HL-60 (cell line): ENCODE measurements at regions not wholly inside any gene's neighbourhood (a gene's known extent, or its start where the extent isn't known, plus 50 kb on each side); places are given as distances from the start of the nearest gene placed in this dataset.
"Not testable (repeated sequence)": the region's sequence is repeated elsewhere in the genome, so short reads cannot be mapped to it uniquely, and the experiment has no call there.

Experiments used
- DNase-seq, 2 experiments: peaks; one replicate each; pipeline ENCODE4 v3.0.0-alpha.2; 2010 to 2020; ENCODE audit warnings: low read depth in 1 of 2, low spot score in 1 of 2
- H3K27ac ChIP-seq: fragments of 250-450 bp; sonication (Bioruptor Pico); replicated peaks from 2 replicates; pipeline ENCODE4 v1.5.1; 2020; ENCODE audit warnings: mild to moderate bottlenecking, moderate library complexity
- H3K27me3 ChIP-seq: fragments of 250-450 bp; sonication (Bioruptor Pico); 2 replicates; pipeline ENCODE4 v1.5.1; 2021; ENCODE audit warnings: mild to moderate bottlenecking, moderate library complexity; ENCODE audit not compliant: insufficient read depth, poor library complexity, severe bottlenecking
- H3K4me3 ChIP-seq: replicated peaks from 2 replicates; pipeline ENCODE4 v1.5.1; 2011; ENCODE audit warnings: mild to moderate bottlenecking, control low read depth, low read length; ENCODE audit not compliant: insufficient read depth
- GABPA ChIP-seq: IDR thresholded peaks from 2 replicates; pipeline ENCODE4 v1.6.1; 2012; ENCODE audit warnings: low read depth
- POLR2AphosphoS5 ChIP-seq: IDR thresholded peaks from 2 replicates; pipeline ENCODE4 v1.6.1; 2012; ENCODE audit warnings: low read depth
- SPI1 ChIP-seq: IDR thresholded peaks from 2 replicates; pipeline ENCODE4 v1.6.1; 2012; ENCODE audit warnings: low read depth, mild to moderate bottlenecking, borderline replicate concordance
- TF ChIP-seq, protein P1 (sequence below): IDR thresholded peaks from 2 replicates; pipeline ENCODE4 v1.6.1; 2012; ENCODE audit warnings: low read depth; ENCODE audit not compliant: insufficient replicate concordance
- TF ChIP-seq, protein P2 (sequence below): IDR thresholded peaks from one replicate; pipeline ENCODE4 v1.5.1; 2011; ENCODE audit warnings: low read length, control low read depth, inconsistent platforms; ENCODE audit not compliant: insufficient read depth

DNA sequence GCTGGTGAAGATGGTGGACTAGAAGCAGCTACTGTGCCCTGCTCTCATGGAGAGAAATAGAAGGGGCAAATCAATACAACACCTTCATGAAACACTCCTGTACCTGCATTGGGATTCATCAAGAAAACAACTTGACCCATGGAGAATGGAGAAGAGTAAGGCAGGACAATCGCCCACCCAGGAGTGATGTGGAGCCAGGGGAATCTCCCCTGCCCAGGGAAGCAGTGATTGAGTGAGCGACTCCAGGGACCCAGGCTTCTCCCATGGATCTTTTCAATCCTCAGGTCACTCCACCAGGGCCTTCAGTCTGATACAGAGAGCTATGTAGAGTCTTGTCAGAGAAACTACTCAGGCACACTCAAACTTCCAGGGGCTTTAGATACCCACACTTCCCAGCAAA is 161.9 kb upstream of the DYRK2 start:
- Histone ChIP-seq H3K4me3 (no peak overlapping the region), H3K27ac (no peak overlapping the region), H3K27me3 (peaks cover 4% of the 10 kb centered on the region)
- TF ChIP-seq GABPA, result no peak
- TF ChIP-seq POLR2AphosphoS5, result no peak
- TF ChIP-seq, protein P1, sequence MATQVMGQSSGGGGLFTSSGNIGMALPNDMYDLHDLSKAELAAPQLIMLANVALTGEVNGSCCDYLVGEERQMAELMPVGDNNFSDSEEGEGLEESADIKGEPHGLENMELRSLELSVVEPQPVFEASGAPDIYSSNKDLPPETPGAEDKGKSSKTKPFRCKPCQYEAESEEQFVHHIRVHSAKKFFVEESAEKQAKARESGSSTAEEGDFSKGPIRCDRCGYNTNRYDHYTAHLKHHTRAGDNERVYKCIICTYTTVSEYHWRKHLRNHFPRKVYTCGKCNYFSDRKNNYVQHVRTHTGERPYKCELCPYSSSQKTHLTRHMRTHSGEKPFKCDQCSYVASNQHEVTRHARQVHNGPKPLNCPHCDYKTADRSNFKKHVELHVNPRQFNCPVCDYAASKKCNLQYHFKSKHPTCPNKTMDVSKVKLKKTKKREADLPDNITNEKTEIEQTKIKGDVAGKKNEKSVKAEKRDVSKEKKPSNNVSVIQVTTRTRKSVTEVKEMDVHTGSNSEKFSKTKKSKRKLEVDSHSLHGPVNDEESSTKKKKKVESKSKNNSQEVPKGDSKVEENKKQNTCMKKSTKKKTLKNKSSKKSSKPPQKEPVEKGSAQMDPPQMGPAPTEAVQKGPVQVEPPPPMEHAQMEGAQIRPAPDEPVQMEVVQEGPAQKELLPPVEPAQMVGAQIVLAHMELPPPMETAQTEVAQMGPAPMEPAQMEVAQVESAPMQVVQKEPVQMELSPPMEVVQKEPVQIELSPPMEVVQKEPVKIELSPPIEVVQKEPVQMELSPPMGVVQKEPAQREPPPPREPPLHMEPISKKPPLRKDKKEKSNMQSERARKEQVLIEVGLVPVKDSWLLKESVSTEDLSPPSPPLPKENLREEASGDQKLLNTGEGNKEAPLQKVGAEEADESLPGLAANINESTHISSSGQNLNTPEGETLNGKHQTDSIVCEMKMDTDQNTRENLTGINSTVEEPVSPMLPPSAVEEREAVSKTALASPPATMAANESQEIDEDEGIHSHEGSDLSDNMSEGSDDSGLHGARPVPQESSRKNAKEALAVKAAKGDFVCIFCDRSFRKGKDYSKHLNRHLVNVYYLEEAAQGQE, result no peak
- no peak for TF ChIP-seq SPI1
- DNase-seq, result no peak

DNA sequence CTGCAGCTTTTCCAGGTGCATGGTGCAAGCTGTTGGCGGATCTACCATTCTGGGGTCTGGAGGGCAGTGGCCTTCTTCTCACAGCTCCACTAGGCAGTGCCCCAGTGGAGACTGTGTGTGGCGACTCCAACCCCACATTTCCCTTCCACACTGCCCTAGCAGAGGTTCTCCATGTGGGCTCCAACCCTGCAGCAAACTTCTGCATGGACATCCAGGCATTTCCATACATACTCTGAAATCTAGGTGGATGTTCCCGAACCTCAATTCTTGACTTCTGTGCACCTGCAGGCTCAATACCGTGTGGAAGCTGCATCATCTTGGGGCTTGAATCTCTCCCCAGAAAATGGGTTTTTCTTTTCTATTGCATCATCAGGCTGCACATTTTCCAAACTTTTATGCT is 160.2 kb upstream of the DYRK2 start:
- H3K27me3 ChIP-seq, H3K27ac ChIP-seq, DNase-seq, H3K4me3 ChIP-seq: not testable (repeated sequence)

DNA sequence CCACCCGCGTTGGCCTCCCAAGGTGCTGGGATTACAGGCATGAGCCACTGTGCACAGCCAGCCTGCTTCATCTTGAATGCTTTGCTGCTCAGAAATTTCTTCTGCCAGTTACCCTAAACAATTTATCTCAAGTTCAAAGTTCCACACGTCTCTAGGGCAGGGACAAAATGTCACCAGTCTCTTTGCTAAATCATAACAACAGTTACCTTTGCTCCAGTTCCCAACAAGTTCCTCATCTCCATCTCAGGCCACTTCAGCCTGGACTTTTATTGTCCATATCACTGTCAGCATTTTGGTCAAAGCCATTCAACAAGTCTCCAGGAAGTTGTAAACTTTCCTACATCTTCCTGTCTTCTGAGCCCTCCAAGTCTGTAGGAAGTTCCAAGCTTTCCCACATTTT is 159.5 kb upstream of the DYRK2 start:
- no peak overlapping the region for H3K27ac ChIP-seq
- H3K4me3 ChIP-seq, result no peak overlapping the region
- H3K27me3 ChIP-seq, result peaks cover 2% of the 10 kb centered on the region
- no peak for DNase-seq
- TF ChIP-seq, protein P1, result no peak
- TF ChIP-seq, protein P2, sequence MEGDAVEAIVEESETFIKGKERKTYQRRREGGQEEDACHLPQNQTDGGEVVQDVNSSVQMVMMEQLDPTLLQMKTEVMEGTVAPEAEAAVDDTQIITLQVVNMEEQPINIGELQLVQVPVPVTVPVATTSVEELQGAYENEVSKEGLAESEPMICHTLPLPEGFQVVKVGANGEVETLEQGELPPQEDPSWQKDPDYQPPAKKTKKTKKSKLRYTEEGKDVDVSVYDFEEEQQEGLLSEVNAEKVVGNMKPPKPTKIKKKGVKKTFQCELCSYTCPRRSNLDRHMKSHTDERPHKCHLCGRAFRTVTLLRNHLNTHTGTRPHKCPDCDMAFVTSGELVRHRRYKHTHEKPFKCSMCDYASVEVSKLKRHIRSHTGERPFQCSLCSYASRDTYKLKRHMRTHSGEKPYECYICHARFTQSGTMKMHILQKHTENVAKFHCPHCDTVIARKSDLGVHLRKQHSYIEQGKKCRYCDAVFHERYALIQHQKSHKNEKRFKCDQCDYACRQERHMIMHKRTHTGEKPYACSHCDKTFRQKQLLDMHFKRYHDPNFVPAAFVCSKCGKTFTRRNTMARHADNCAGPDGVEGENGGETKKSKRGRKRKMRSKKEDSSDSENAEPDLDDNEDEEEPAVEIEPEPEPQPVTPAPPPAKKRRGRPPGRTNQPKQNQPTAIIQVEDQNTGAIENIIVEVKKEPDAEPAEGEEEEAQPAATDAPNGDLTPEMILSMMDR, result no peak

DNA sequence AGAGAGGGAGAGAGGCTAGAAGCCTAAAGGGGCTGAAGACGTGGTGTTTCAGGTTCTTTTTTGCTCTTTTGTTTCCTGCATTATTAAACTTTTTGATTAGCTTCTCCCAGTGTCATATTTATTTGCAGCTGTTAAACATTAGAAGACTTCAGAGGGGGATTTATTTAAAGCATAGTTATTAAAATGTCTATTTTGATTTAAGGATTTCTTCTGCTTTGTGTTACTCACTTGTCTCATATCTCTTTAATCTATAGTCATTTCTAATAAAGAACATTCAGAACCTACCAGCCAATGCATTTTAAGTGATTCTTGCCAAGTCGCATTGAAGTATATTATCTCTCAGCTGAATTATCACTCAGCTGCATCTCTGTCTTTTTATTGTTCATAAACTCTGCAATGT is 152.0 kb upstream of the DYRK2 start:
- Histone ChIP-seq H3K27ac (no peak overlapping the region), H3K4me3 (no peak overlapping the region), H3K27me3 (peaks cover 1% of the 10 kb centered on the region)
- TF ChIP-seq, protein P2, result no peak
- no peak for TF ChIP-seq POLR2AphosphoS5
- TF ChIP-seq GABPA, result no peak
- TF ChIP-seq, protein P1, result no peak
- TF ChIP-seq SPI1, result no peak
- no peak for DNase-seq
